ENCODE measurements at regions not wholly inside any gene's neighbourhood (a gene's known extent, or its start where the extent isn't known, plus 50 kb on each side); places are given as distances from the start of the nearest gene placed in this dataset.

DNA sequence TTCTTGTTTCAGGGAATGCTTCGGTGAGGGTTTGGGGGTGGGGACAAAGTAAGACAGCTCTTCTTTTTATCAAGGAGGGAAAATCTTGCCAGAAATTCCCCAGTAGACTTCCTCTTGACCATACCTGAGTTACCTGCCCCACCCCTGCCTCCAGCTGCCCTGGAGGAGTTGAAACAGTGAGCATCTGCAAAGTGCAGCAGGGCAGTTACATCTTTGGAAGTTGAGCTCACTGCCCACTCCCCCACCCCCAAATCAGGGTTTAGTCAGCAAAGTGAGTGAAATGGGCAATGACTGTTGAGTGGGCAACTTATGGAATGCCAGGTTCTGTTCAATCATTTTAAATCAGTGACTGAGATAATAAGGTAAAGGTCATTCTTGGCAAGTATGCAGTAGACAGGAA is 98.8 kb downstream of the BANF2 start:
- TF ChIP-seq, protein P1, sequence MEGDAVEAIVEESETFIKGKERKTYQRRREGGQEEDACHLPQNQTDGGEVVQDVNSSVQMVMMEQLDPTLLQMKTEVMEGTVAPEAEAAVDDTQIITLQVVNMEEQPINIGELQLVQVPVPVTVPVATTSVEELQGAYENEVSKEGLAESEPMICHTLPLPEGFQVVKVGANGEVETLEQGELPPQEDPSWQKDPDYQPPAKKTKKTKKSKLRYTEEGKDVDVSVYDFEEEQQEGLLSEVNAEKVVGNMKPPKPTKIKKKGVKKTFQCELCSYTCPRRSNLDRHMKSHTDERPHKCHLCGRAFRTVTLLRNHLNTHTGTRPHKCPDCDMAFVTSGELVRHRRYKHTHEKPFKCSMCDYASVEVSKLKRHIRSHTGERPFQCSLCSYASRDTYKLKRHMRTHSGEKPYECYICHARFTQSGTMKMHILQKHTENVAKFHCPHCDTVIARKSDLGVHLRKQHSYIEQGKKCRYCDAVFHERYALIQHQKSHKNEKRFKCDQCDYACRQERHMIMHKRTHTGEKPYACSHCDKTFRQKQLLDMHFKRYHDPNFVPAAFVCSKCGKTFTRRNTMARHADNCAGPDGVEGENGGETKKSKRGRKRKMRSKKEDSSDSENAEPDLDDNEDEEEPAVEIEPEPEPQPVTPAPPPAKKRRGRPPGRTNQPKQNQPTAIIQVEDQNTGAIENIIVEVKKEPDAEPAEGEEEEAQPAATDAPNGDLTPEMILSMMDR (IDR thresholded peaks at IDR 0.05): no peak
- no peak for TF ChIP-seq POLR2A (IDR thresholded peaks at IDR 0.05)
- no peak for TF ChIP-seq EP300 (IDR thresholded peaks at IDR 0.05)
